ENCODE measurements at regions not wholly inside any gene's neighbourhood (a gene's known extent, or its start where the extent isn't known, plus 50 kb on each side); places are given as distances from the start of the nearest gene placed in this dataset.
A peak's percentile ranks its signal among the peaks of the same experiment; 100 is the strongest.

DNA sequence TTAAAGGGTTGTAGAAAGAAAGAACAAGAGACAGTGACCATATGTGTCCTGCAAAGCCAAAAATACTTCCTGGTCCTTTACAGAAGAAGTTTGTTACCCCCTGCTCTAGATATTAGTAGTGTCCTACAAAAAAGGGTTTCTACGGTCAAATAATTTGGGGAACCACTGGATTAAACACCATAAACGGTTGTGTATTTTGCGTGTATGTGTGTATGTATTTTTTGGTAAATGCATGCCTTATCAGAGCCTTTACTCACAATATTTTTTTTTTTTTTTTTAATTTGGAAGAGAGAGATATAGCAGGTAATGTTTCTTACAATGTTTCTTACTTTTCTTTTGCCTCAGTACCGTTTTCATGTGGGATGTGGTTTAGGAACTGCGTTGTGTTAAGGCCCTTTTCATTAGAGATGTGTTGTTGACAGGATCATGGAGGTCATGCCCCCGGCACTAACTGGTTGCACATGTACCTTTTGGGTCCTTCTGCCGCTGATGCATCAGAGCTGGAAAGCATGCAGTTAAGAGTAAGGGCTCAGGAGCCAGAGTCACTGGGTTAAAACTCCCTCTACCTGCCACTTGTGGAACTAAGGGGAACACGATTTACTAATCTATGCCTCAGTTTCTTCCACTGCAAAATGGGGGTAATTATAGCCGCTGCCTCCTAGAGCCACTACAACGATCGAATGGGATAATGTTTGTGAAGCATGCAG is 234.6 kb upstream of the KAZN start:
- Histone ChIP-seq H3K4me1 (peaks cover 0 to 13% (median 7%) of the 10 kb centered on the region in 9 donors), H3K36me3 (no peaks in the 10 kb centered on the region), H3K27ac (peak overlapping the region in 1 of 10 donors; percentile 19), H3K4me3 (no peak overlapping the region), H3K27me3 (peaks cover 0 to 38% (median 16%) of the 10 kb centered on the region in 7 donors), H3K9me3 (peaks cover 0 to 42% (median 3%) of the 10 kb centered on the region in 11 donors)
- DNase-seq (no peak), ATAC-seq (no peak)
- WGBS, 2 donors = 77 to 79% methylated on average over 11 of the region's 11 CpGs
- TF ChIP-seq, protein P1, sequence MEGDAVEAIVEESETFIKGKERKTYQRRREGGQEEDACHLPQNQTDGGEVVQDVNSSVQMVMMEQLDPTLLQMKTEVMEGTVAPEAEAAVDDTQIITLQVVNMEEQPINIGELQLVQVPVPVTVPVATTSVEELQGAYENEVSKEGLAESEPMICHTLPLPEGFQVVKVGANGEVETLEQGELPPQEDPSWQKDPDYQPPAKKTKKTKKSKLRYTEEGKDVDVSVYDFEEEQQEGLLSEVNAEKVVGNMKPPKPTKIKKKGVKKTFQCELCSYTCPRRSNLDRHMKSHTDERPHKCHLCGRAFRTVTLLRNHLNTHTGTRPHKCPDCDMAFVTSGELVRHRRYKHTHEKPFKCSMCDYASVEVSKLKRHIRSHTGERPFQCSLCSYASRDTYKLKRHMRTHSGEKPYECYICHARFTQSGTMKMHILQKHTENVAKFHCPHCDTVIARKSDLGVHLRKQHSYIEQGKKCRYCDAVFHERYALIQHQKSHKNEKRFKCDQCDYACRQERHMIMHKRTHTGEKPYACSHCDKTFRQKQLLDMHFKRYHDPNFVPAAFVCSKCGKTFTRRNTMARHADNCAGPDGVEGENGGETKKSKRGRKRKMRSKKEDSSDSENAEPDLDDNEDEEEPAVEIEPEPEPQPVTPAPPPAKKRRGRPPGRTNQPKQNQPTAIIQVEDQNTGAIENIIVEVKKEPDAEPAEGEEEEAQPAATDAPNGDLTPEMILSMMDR (IDR thresholded peaks at IDR 0.05) = no peak
- intact Hi-C loops (cut with DNase I) = no loop called here

DNA sequence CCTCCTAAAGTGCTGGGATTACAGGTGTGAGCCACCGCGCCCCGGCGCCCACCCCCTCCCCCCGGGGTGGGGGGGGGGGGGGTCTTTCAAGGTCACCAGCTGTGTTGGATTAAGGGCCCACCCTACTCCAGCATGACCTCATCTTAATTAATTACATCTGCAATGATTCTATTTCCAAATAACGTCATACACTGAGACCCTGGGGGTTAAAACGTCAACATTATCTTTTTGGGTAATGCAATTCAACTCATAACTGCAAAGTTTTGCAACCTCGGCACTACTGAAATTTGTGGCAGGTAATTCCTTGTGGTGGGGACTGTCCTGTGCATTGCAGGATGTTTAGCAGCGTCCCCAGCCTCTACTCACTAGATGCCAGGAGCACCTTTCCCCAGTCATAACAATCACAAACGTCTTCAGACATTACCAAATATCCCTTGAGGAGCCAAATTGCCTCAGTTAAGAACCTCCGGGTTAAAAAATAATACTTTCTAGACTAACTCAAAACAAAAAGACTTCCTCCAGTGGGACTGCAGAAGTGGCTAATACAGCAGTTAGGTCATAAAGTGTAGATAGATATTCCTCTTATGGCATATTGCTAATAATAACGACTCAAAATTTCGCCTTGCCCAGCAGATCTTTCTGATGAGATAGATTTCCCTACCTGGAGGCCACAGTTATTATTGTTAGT is 233.0 kb upstream of the KAZN start:
- ATAC-seq = peak in 6 of 8 donors; percentile 42 to 77 (median 70)
- peaks cover 0 to 52% (median 29%) of the 10 kb centered on the region in 7 donors for H3K27me3 ChIP-seq
- H3K4me1 ChIP-seq = peaks cover 0 to 13% (median 7%) of the 10 kb centered on the region in 9 donors
- TF ChIP-seq, protein P1 (IDR thresholded peaks at IDR 0.05) = no peak
- peaks cover 0 to 26% (median 3%) of the 10 kb centered on the region in 11 donors for H3K9me3 ChIP-seq
- 67 to 70% methylated on average over 13 of the region's 13 CpGs for WGBS, 2 donors
- no peak overlapping the region for H3K4me3 ChIP-seq
- H3K36me3 ChIP-seq = no peaks in the 10 kb centered on the region
- H3K27ac ChIP-seq = peak overlapping the region in 7 of 10 donors; percentile 13 to 58 (median 38)
- peak in 1 of 2 donors; percentile 7 for DNase-seq
- intact Hi-C loops (cut with DNase I) = no loop called here

DNA sequence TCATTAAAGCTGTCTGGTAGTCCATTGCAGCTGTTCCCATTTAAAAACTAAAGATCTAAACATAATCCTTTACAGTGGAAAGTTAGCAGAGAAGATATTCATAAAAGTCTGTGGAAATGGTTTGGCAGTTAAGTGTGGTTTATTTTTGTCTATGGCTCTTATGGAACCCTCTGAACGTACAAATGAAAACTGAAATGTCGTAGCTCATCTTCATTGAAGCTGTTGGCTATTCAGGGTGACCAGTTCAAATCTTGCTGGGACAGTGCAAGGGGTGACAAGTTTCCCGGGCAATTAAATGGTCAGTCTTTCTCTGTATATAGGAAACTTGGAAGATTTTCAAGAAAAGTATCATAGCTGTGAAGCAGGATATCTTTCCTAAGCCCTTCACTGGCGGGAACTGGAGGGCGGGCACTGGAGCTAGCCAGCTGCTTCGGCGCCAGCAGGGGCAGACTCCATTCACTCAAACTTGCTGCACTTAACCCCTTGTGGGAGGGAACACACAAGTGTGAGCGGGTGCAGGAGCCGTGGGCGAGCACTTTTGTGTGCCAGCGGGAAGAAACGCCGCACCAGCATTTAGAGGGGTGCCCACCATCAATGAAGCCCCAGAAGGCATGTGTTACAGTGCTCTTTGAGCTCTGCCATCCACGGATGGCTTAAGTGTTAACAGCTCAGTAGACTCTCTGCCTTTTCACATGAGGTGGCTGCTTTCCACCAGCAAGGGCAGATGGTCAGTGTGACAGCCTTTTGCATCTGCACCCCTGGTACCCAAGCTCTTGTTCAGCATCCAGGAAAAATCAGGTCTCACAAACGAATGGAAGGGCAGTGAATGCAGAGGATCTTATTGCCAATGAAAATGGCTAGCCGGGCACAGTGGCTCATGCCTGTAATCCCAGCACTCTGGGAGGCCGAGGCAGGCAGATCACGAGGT is 232.1 kb upstream of the KAZN start:
- peaks cover 0 to 13% (median 7%) of the 10 kb centered on the region in 9 donors for H3K4me1 ChIP-seq
- H3K9me3 ChIP-seq = peaks cover 0 to 22% (median 3%) of the 10 kb centered on the region in 11 donors
- peak in 7 of 8 donors; percentile 30 to 68 (median 41) for ATAC-seq
- TF ChIP-seq, protein P1 (IDR thresholded peaks at IDR 0.05) = peak in 1 of 9 donors; percentile 3
- peak in 1 of 2 donors; percentile 50 for DNase-seq
- H3K27me3 ChIP-seq = peaks cover 0 to 57% (median 29%) of the 10 kb centered on the region in 7 donors
- no peak overlapping the region for H3K4me3 ChIP-seq
- peak overlapping the region in 7 of 10 donors; percentile 13 to 58 (median 38) for H3K27ac ChIP-seq
- intact Hi-C loops (cut with DNase I) = no loop called here
- 25 to 28% methylated on average over 18 of the region's 18 CpGs for WGBS, 2 donors
- no peaks in the 10 kb centered on the region for H3K36me3 ChIP-seq

DNA sequence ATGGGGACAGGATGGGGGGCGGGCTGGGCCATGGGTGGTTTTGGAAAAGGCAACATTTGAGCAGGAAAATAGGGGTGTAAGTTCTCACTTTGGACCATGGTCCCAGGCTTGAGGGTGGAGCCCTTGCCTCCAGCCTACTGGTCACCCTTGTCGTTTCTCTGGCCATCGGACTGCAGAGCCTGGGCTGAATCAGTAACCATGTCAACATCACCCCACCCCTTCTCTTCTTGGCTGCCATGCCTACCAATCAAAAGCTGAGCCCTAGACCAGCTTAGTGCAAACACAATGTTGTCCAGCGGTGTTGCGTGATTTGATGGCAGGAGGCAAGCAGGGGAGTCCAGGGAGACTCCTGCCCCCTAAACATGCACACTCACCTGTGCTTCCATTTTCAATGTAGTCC is 231.0 kb upstream of the KAZN start:
- TF ChIP-seq, protein P1 (IDR thresholded peaks at IDR 0.05) = no peak
- WGBS, 2 donors = 69 to 70% methylated on average over 5 of the region's 5 CpGs
- ATAC-seq (no peak), DNase-seq (no peak)
- Histone ChIP-seq H3K36me3 (no peaks in the 10 kb centered on the region), H3K27me3 (peaks cover 0 to 57% (median 31%) of the 10 kb centered on the region in 7 donors), H3K27ac (no peak overlapping the region), H3K9me3 (peaks cover 0 to 11% (median 0%) of the 10 kb centered on the region in 11 donors), H3K4me3 (no peak overlapping the region), H3K4me1 (peaks cover 0 to 13% (median 7%) of the 10 kb centered on the region in 9 donors)
- intact Hi-C loops (cut with DNase I) = no loop called here

All from heart right ventricle (tissue), 16 donors.